GM18909 (cell line): ENCODE measurements at regions not wholly inside any gene's neighbourhood (a gene's known extent, or its start where the extent isn't known, plus 50 kb on each side); places are given as distances from the start of the nearest gene placed in this dataset.

Source experiments
- ATAC-seq: cut with Tn5 transposase; IDR thresholded peaks from one replicate; pipeline ENCODE4 v1.9.1; 2021; ENCODE audit warnings: mild to moderate bottlenecking; ENCODE audit not compliant: unreplicated experiment, poor library complexity

DNA sequence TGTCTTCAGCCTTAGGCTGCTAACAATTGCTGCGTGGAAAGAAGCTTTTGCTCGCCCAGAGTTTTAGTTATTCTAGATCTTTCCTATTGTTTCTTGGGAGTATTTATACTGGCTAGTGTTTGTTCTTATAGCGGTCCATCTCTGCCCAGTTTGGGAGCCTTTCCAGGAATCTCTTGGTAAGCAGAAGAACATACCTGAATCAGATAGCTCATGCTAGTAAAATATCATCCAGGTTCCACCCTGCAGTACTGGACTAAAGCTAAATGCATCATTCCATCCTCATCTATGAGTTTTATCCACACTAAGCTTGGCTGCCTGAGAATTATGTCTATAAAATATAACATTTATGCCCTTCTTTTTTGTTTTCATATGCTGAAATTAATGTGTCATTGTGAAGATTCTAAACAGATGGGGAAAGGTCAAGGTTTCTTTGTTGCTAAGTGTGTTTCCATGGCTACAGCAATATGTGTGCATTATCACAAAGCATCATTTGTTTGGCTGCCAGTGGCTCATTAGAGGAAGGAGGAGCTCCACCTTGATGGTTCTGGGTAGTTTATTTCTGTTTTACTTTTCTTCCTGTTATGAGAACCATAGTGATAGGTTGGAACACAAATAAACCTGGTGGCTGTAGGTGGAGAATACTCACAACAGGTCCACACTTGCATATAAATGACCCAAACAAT is 182.8 kb downstream of the PIK3C3 start:
- ATAC-seq = no peak

DNA sequence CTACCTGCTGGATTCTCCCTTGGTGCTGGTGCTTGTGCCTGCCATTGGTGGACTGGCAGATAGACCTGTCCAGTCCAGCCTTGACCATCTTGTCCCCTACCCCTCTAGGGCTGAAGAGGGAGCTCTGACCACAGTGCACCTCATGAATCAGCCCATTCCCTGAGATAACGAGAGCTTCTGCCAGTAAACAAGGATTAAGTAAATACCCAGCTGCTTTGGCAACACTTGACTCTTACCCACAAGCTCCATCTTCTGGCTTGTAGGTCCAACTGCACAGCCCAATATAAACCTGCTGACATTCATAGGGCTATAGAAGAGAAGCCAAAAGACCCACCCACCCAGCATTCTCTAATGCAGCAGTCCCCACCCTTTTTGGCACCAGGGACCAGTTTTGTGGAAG is 186.4 kb downstream of the PIK3C3 start:
- ATAC-seq = no peak

- no peak for ATAC-seq
Measured at GRCh38 chr18:42155024-42155423, 200.0 kb downstream of the PIK3C3 start.

DNA sequence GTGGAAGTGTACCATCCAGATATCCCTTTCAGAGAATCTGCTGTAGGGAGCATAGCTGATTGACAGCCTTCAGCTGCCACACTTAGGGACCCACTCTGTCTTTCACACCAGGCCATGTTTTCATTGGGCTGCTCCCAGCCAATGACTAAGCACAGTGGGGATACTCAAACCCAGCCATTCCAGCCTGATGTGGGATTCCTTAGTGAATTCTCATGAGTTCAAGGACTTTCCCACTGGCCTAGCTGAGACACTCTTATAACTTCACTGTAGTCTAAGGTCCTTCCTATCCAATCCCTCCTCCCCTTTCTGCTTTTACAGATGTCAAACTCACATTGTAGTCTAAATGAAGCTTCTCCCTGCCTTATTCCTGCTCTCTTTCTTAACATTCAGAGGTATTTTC is 201.2 kb downstream of the PIK3C3 start:
- no peak for ATAC-seq

- no peak for ATAC-seq
Measured at GRCh38 chr18:42157420-42157819, 202.4 kb downstream of the PIK3C3 start.

DNA sequence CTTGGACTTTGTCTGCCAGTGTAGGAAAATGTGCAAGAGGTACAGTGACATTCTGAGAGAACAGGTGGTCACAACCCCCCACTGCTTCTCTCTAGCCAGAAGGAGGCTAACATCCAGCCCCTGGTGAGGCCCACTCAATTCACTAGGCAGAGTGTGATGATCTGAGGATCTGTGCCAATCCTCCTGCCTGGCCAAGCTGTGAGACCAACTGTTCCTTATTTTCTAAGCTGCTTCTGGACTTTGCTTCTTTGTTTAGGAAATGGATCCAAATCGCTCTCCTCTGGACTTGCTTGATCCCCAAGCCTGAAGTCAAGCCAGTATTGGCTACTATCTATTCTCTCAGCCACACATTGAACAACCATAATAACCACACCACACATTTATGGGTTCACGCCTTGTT is 202.8 kb downstream of the PIK3C3 start:
- no peak for ATAC-seq

DNA sequence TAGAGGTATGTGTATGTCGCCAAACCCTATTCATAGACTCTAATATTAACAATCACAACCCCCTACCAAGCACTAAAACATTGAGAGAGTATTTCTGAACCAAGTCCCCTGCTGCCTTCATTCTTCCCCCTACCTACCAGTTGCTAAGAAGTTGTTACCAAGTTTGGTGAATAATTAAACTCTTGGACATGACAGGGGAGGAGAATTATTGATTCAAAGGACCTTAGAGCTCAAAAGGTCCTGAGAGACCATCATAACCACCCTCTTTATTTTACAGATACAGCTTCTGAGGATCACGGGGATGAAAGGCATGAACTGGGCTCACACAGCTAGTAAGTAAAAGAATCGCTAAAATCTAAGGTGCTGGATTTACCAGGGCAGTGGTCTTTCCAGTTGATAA is 204.1 kb downstream of the PIK3C3 start:
- ATAC-seq = no peak

DNA sequence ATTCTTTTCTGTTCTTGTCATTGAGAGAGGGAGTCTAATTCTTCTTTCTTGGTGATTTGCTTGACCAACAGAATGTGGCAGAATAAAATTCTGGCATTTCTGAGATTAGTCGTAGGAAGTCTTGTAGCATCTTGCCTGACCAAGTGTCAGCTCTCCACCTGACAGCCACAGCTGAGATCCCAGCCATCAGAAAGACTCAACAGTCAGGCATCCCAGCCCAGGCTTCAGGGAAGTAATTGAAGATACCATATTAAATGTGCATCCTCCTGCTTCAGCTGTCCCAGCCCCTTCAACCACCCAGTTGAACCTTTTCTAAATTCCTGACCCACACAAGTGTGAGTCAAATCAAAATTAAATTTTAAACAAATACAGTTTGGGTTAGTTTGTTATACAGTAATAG is 208.3 kb downstream of the PIK3C3 start:
- ATAC-seq = no peak

GRCh38 chr18:42164556-42164955 is 209.5 kb downstream of the PIK3C3 start:
- ATAC-seq = no peak

GRCh38 chr18:42165922-42166513 is 211.0 kb downstream of the PIK3C3 start:
- ATAC-seq = no peak

GRCh38 chr18:42168487-42168886 is 213.5 kb downstream of the PIK3C3 start:
- ATAC-seq = no peak

DNA sequence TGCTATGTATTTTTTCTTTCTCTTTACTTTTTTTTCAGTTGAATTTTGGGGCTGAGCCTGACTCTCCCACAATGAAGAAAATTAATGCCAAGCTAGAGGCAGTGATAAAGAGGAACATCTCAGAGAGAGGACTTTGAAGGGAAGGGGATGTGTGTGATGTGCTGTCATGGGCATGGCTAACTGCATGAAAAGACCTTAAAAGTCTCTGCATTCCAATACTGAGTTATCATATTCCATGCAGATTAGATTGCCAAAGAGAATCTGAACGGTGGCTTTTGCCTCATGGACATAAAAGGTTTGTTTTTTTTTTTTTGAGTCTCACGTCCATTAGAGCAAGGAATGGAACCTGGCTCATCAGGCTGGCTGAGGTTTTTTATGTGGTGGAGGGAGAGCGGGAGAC is 213.9 kb downstream of the PIK3C3 start:
- ATAC-seq = no peak

- ATAC-seq = no peak
Measured at GRCh38 chr18:42174909-42175308, 219.9 kb downstream of the PIK3C3 start.

DNA sequence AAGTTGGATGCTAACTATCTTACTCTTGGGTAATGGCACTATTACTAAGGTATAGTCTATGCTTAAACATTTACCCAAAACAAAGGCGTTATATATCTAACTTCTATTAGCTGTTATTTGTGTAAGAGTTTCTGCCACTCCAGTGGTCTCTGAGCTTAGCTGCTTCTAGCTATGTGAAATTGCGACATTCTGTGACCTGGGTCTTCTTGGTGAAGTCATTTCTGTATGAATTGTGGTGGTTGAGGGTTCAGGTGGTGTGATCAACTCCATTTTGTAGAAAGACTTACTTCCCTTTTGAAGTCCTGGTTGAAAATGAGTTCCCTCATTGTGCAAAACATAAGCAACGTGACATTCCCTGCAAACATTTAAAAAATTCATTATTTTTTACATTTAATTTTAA is 221.6 kb downstream of the PIK3C3 start:
- ATAC-seq = peak; percentile 64

- no peak for ATAC-seq
Measured at GRCh38 chr18:42177390-42177789, 222.4 kb downstream of the PIK3C3 start.

DNA sequence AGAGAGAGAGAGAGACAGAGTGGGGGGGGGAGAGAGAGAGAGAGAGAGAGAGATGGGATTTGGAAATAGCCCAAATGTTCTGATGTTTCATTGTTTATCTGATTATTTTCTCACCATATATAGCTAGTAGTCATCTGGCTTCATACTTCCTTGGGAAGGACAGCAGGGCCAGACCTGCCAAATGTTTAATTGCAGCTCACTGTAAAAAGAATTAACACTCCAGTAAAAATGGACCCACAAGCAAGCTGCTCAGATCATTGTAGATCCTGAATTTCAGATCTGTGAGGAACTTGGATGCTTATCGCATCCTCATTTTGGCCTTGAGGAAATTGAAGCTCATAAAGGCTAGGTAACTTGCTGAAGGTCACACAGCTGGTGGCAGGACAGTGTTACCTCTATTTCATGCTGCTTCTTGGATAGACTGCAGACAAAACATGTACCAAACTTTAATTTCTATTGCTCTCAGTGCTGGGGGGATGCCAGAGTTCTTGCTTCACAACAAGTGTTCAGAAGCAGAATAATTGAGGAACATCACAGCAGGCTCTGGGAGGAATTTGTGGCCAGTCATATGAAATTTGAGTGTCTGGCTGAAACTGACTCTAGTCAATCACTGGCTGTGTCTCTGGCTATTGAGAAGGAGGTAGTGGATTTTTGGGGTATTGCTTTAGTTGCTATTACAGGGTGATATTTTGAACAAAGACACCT is 223.5 kb downstream of the PIK3C3 start:
- no peak for ATAC-seq

DNA sequence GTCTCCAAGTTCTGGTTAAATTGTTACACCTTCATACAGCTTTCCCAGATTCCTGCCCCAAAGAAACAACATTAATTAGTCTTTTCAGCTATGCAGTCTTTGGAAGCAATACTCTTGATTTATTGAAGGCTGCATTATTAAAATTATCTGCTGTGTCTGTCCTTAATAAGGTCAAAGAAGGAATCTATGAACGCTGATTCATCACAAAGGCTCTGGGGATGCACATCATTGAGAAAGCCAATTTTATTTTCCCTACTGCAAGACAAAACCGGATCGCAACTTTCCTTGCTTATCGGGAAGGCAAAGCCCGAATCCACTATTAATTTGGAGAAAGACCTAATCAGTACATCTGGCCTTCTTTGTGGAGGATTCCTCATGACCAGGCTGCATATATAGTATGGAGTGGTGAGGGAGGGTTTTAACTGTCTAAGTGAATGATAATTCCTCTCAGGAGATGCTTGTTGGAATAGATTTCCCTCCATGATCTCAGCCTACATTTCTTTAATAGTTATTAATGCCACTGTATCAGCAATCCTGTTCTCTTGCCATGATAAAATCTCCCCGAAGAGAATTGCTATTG is 224.6 kb downstream of the PIK3C3 start:
- ATAC-seq = no peak

DNA sequence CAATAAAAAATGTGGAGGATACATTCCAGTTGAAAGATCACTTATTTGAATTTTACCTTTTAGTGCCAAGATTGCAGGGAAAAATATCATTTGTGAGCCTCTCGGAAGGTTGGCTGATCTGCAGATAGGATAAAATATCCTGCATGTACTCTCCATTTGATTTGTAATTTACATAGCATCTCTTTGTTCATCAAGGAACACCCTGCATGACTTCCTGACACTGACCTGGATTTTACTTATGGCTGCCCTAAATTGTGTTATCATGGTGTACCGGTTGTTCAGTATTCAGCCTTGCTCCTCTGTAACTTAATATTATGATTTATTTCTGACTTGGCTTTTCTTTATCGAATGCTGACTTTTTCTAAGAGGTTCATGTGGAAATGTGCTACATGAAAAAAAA is 226.4 kb downstream of the PIK3C3 start:
- no peak for ATAC-seq

DNA sequence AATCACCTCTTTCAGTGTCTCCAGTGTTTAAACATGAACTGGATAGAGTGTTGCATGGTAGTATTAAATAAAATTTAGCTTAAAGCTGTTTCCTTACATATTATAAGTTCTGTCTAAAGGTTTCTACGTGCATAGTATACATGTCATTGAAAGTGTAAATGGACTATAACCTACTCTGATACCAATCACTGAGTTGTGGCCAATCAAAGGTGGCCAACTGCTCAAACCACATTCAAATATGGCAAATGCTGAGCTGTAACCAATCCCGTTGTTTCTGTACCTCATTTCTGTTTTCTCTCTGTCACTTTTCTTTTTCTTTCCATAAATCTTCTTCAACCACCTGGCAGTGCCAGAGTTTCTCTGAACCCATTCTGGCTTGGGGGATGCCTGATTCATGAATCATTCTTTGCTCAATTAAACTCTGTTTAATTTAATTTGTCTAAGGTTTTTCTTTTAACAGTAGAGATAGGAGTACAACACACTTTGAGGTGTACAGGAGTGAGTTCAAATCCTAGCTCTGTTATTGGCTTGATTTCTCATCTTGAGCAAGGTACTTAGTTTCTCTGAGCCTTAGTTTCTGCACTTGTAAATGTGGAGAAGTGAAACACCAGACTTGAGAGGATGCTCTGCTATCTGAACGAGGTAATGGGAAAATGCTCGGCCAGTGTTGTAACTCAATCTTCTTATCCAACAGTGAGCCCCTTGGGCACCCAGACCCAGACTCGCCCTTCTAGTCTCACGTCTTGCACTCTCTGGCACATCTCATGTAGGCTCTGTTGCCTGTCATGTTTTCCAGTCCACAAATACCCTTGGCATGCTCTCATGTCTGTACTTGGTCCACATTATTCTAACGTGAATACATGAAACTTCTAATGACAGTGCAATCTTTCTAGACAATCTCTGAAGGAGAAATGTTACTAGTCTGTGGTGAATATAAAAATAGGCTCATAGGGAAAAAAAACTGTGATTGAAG is 228.0 kb downstream of the PIK3C3 start:
- no peak for ATAC-seq

DNA sequence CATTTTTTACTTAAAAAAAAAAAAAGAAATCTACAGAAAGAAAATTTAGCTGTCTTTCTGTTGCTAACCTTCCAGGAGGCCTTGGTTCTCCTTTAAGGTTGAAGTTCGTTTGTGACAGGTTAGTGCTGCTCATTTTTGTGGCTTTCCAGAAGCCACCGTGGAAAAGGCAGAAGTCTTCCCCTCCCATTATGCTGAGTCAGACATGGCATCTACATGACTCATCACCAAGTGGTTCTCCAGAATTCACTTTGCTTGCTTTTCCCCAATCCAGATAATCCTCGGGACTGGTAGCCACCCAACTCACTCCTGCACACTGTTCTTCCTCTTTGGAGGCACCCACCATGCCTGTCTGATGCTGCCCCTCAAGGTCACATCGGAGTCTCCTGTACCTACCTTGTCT is 228.7 kb downstream of the PIK3C3 start:
- no peak for ATAC-seq
